SU-DHL-6 (cell line): ENCODE measurements at regions not wholly inside any gene's neighbourhood (a gene's known extent, or its start where the extent isn't known, plus 50 kb on each side); places are given as distances from the start of the nearest gene placed in this dataset.

Source experiments
- H2AFZ ChIP-seq: fragments of 200-600 bp; sonication (generic); 2 replicates; pipeline ENCODE4 v1.6.1; 2014; ENCODE audit warnings: low read depth, mild to moderate bottlenecking, moderate library complexity, mixed read lengths, antibody characterized with exemption, low read length; ENCODE audit not compliant: severe bottlenecking
- H3F3A ChIP-seq: fragments of 200-600 bp; shearing (Covaris generic); 2 replicates; pipeline ENCODE4 v1.6.0; 2016; ENCODE audit warnings: antibody characterized with exemption, mild to moderate bottlenecking; ENCODE audit not compliant: insufficient read depth
- H3K27ac ChIP-seq: fragments of 200-600 bp; sonication (generic); 2 replicates; pipeline ENCODE4 v1.5.1; 2016; ENCODE audit warnings: low read depth, mild to moderate bottlenecking, low read length, moderate library complexity, mixed read lengths
- H3K27me3 ChIP-seq: fragments of 200-600 bp; sonication (generic), shearing (Covaris generic); 2 replicates; pipeline ENCODE4 v1.6.0; 2014; ENCODE audit warnings: mild to moderate bottlenecking, low read length
- H3K36me3 ChIP-seq: fragments of 200-600 bp; sonication (generic); 2 replicates; pipeline ENCODE4 v1.6.1; 2014; ENCODE audit warnings: mild to moderate bottlenecking, low read length, mixed read lengths
- H3K4me2 ChIP-seq: fragments of 300-600, 200-600 bp; shearing (Covaris generic), sonication (generic); 2 replicates; pipeline ENCODE4 v1.6.0; 2014; ENCODE audit warnings: low read length, low read depth, mild to moderate bottlenecking; ENCODE audit not compliant: poor library complexity, severe bottlenecking
- H3K4me3 ChIP-seq: fragments of 200-600 bp; sonication (generic); 2 replicates; pipeline ENCODE4 v1.5.1; 2014; ENCODE audit warnings: antibody characterized with exemption, low read length, mild to moderate bottlenecking, mixed read lengths; ENCODE audit not compliant: insufficient read depth, poor library complexity, severe bottlenecking
- H3K79me2 ChIP-seq: fragments of 200-600 bp; sonication (generic); 2 replicates; pipeline ENCODE4 v1.6.1; 2014; ENCODE audit warnings: mild to moderate bottlenecking, low read length, moderate library complexity; ENCODE audit not compliant: insufficient read depth
- H3K9ac ChIP-seq: fragments of 200-600 bp; sonication (generic); 2 replicates; pipeline ENCODE4 v1.7.0; 2014; ENCODE audit warnings: mild to moderate bottlenecking, low read length
- H3K9me2 ChIP-seq: fragments of 200-600 bp; sonication (generic); replicated peaks from 2 replicates; pipeline ENCODE4 v1.6.1; 2014; ENCODE audit warnings: low read length; ENCODE audit not compliant: insufficient read depth
- H3K9me3 ChIP-seq: fragments of 200-600 bp; sonication (generic); 2 replicates; pipeline ENCODE4 v1.6.1; 2014; ENCODE audit warnings: low read length, mixed read lengths; ENCODE audit not compliant: insufficient read depth
- H4K20me1 ChIP-seq: fragments of 200-600 bp; sonication (generic); 2 replicates; pipeline ENCODE4 v1.6.1; 2014; ENCODE audit warnings: low read depth, mild to moderate bottlenecking, antibody characterized with exemption, low read length, moderate library complexity, mixed read lengths
- EZH2phosphoT487 ChIP-seq: fragments of 200-600 bp; sonication (generic), shearing (Covaris generic); conservative IDR thresholded peaks from 2 replicates; pipeline ENCODE4 v1.6.1; 2018; ENCODE audit warnings: mild to moderate bottlenecking, antibody characterized with exemption, low read length, moderate library complexity, mixed read lengths
- TF ChIP-seq, protein P1 (sequence below): fragments of 200-600 bp; sonication (generic); IDR thresholded peaks from one replicate; pipeline ENCODE4 v1.5.1; 2017; ENCODE audit warnings: antibody characterized with exemption, mild to moderate bottlenecking, low read length, moderate library complexity; ENCODE audit not compliant: insufficient read depth, poor library complexity, severe bottlenecking

DNA sequence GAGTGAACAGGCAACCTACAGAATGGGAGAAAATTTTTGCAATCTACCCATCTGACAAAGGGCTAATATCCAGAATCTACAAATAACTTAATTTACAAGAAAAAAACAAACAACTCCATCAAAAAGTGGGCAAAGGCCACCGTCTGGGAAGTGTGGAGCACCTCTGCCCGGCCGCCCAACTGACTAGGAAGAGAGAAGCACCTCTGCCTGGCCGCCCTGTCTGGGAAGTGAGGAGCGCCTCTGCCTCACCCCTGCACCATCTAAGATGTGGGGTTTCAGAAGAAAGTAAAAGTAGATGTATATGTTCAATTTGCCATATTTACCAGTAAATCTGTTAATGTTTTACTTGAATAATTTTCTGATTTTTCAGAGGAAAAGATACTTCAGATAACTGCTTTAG, 108.1 kb upstream of the TMEM161B start:
- no peaks in the 10 kb centered on the region for H3K79me2 ChIP-seq
- H3F3A ChIP-seq = no peaks in the 10 kb centered on the region
- no peaks in the 10 kb centered on the region for H3K9me2 ChIP-seq
- H3K9me3 ChIP-seq = no peaks in the 10 kb centered on the region
- no peak overlapping the region for H2AFZ ChIP-seq
- no peak overlapping the region for H3K27ac ChIP-seq
- H4K20me1 ChIP-seq = no peaks in the 10 kb centered on the region
- H3K36me3 ChIP-seq = no peaks in the 10 kb centered on the region
- no peaks in the 10 kb centered on the region for H3K27me3 ChIP-seq
- H3K4me3 ChIP-seq = no peak overlapping the region
- TF ChIP-seq EZH2phosphoT487 = no peak
- TF ChIP-seq, protein P1, sequence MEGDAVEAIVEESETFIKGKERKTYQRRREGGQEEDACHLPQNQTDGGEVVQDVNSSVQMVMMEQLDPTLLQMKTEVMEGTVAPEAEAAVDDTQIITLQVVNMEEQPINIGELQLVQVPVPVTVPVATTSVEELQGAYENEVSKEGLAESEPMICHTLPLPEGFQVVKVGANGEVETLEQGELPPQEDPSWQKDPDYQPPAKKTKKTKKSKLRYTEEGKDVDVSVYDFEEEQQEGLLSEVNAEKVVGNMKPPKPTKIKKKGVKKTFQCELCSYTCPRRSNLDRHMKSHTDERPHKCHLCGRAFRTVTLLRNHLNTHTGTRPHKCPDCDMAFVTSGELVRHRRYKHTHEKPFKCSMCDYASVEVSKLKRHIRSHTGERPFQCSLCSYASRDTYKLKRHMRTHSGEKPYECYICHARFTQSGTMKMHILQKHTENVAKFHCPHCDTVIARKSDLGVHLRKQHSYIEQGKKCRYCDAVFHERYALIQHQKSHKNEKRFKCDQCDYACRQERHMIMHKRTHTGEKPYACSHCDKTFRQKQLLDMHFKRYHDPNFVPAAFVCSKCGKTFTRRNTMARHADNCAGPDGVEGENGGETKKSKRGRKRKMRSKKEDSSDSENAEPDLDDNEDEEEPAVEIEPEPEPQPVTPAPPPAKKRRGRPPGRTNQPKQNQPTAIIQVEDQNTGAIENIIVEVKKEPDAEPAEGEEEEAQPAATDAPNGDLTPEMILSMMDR = no peak
- no peak overlapping the region for H3K9ac ChIP-seq
- no peak overlapping the region for H3K4me2 ChIP-seq

DNA sequence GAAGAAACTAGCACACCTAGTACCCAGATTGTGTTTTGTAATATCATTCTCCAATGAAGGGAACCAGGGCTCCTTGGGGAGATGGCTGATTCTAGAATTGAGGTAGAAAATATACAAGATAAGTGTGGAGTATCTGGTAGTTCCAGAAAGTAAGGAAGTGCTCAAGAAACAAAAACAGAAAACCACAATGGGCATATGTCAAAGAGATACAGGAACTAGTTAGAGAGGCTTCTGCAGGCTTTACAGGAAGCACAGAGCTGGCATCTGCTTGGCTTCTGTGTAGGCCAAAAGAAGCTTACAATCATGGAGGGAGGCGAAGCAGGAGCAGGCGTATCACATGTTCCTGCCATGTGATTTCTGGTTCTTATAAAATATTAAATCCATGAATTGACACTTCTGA, 105.7 kb upstream of the TMEM161B start:
- Histone ChIP-seq H3K9ac (no peak overlapping the region), H3K9me3 (no peaks in the 10 kb centered on the region), H3K79me2 (no peaks in the 10 kb centered on the region), H3K27ac (no peak overlapping the region), H2AFZ (no peak overlapping the region), H3K36me3 (no peaks in the 10 kb centered on the region), H4K20me1 (no peaks in the 10 kb centered on the region), H3K4me2 (no peak overlapping the region), H3K9me2 (no peaks in the 10 kb centered on the region), H3K4me3 (no peak overlapping the region), H3K27me3 (no peaks in the 10 kb centered on the region), H3F3A (no peaks in the 10 kb centered on the region)
- no peak for TF ChIP-seq EZH2phosphoT487
- TF ChIP-seq, protein P1 = no peak

DNA sequence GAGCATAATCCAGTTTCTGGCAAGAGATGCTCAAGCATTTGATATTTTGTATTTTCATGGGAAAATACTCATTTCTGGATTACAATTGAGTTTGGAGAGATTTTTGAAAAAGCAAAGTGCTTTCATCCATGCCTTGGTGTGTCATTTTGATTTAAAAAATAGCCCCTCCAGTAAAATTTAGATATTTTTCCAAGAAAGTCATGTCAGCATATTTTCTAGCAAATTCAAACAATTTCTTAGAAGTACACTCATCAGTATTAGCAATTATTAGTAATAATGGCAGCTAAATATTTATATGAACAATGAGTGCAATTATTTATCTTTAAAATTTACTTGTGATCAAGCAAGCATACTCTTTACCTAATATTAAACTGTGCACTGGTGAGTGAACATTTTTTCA, 102.2 kb upstream of the TMEM161B start:
- Histone ChIP-seq H3K79me2 (no peaks in the 10 kb centered on the region), H3F3A (no peaks in the 10 kb centered on the region), H3K9me2 (no peaks in the 10 kb centered on the region), H3K27ac (no peak overlapping the region), H3K9ac (no peak overlapping the region), H3K4me2 (no peak overlapping the region), H2AFZ (no peak overlapping the region), H3K27me3 (no peaks in the 10 kb centered on the region), H3K4me3 (no peak overlapping the region), H4K20me1 (no peaks in the 10 kb centered on the region), H3K9me3 (no peaks in the 10 kb centered on the region), H3K36me3 (no peaks in the 10 kb centered on the region)
- no peak for TF ChIP-seq EZH2phosphoT487
- TF ChIP-seq, protein P1 = no peak
